Mammary epithelial cell (primary cell): ENCODE measurements at regions not wholly inside any gene's neighbourhood (a gene's known extent, or its start where the extent isn't known, plus 50 kb on each side); places are given as distances from the start of the nearest gene placed in this dataset.

Experiments used
- EZH2 ChIP-seq: IDR thresholded peaks from 2 replicates; pipeline ENCODE4 v1.6.1; 2012; ENCODE audit warnings: low read length, inconsistent platforms, borderline replicate concordance
- TF ChIP-seq, protein P1 (sequence below), 2 donors: IDR thresholded peaks in 1 of 2; conservative IDR thresholded peaks in 1 of 2; 2 replicates each; pipeline ENCODE4 v1.5.1; 2011 to 2012; ENCODE audit warnings: inconsistent platforms in 2 of 2, low read length in 2 of 2, mild to moderate bottlenecking in 2 of 2, control low read depth in 1 of 2, low read depth in 1 of 2; ENCODE audit not compliant: insufficient read depth in 1 of 2; ENCODE audit errors: extremely low read depth in 1 of 2

DNA sequence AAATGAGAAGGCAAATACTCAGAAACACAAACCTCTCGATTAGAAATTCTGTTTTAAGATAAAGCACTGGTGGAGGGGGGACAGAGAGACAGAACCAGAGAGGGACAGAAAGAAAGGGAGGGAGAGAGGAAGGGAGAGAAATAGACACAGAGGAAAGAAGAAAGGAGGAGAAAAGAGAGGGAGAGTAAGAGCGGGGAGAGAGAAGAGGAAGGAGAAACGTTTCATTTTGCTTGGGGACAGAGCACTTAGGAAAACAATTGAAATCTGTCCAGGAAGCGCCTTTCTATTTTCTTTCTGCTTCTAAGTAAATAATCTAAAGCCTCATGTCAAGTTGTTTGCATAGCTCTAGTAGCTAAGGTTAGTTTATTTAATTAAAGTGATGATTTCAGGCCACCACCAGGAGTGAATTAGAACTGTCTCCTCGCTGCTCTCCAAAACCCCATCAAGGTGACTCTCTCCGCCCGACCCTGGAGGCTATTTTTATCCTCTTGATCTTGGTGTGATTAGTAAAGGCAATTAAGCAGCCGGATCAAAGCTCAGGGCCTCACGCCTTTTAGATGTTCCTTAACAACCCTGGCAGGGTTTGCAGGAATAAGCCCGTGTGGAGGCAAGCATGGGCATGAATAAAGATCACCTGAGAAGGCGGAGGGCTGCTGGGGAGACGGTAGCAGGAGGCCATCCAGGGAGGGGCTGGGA is 73.4 kb upstream of the INSIG1 start:
- no peak for TF ChIP-seq EZH2
- TF ChIP-seq, protein P1, sequence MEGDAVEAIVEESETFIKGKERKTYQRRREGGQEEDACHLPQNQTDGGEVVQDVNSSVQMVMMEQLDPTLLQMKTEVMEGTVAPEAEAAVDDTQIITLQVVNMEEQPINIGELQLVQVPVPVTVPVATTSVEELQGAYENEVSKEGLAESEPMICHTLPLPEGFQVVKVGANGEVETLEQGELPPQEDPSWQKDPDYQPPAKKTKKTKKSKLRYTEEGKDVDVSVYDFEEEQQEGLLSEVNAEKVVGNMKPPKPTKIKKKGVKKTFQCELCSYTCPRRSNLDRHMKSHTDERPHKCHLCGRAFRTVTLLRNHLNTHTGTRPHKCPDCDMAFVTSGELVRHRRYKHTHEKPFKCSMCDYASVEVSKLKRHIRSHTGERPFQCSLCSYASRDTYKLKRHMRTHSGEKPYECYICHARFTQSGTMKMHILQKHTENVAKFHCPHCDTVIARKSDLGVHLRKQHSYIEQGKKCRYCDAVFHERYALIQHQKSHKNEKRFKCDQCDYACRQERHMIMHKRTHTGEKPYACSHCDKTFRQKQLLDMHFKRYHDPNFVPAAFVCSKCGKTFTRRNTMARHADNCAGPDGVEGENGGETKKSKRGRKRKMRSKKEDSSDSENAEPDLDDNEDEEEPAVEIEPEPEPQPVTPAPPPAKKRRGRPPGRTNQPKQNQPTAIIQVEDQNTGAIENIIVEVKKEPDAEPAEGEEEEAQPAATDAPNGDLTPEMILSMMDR (conservative IDR thresholded peaks at IDR 0.05 in 1 of 2, IDR thresholded peaks at IDR 0.05 in 1 of 2; ENCODE audit: extremely low read depth in 1 of 2, insufficient read depth in 1 of 2, low read depth in 1 of 2, low read length in 2 of 2) = no peak
